GM12878 (cell line): ENCODE measurements at regions not wholly inside any gene's neighbourhood (a gene's known extent, or its start where the extent isn't known, plus 50 kb on each side); places are given as distances from the start of the nearest gene placed in this dataset.
A peak's percentile ranks its signal among the peaks of the same experiment; 100 is the strongest.

Source experiments
- ATAC-seq: fragments of 200-7000 bp; cut with Tn5 transposase; 3 replicates; pipeline ENCODE4 v1.9.1; 2020; ENCODE audit warnings: mild to moderate bottlenecking, moderate library complexity
- BruUV-seq: library from RNA; stranded (reverse); fragments of 400-500 nt; replicated peaks from 2 replicates; lab custom pipeline; 2021; lab: Mats Ljungman, UMichigan
- CTCF ChIA-PET: fragments of 300-600 bp; sonication (Branson Sonifier 250); formaldehyde crosslinking; extraction: SDS; loops from one replicate; lab custom pipeline; 2021; ENCODE audit warnings: inconsistent platforms; lab: Yijun Ruan, JAX
- POLR2A ChIA-PET: fragments of 350-600 bp; formaldehyde crosslinking; extraction: SDS; loops from one replicate; lab custom pipeline; 2021; ENCODE audit warnings: inconsistent platforms; lab: Charles Lee
- RAD21 ChIA-PET: fragments of 300-600 bp; sonication (Branson Sonifier 250); formaldehyde crosslinking; loops from one replicate; lab custom pipeline; 2023; ENCODE audit warnings: antibody characterized with exemption; ENCODE audit not compliant: unreplicated experiment; lab: Charles Lee
- SMC1A ChIA-PET: fragments of 300-600 bp; sonication (Branson Sonifier 250); formaldehyde crosslinking; loops from one replicate; lab custom pipeline; 2023; ENCODE audit not compliant: unreplicated experiment, uncharacterized antibody; lab: Charles Lee
- DNase-seq: peaks from one replicate; pipeline ENCODE4 v3.0.0-alpha.2; 2011; ENCODE audit warnings: low read depth, low spot score
- FAIRE-seq: peaks from 3 replicates; lab custom pipeline; 2011; peaks lifted over from hg19 to GRCh38; lab: Jason Lieb, UNC
- H2AFZ ChIP-seq: 2 replicates; pipeline ENCODE4 v1.6.0; 2011; ENCODE audit warnings: low read depth, low read length, control low read depth; ENCODE audit not compliant: control insufficient read depth
- H3K27ac ChIP-seq: 2 replicates; pipeline ENCODE4 v1.5.1; 2011; ENCODE audit warnings: control low read depth; ENCODE audit not compliant: control insufficient read depth, insufficient read depth
- H3K27me3 ChIP-seq, 2 experiments: replicated peaks in 1 of 2; 2 replicates each; pipeline versions ENCODE4 v1.6.0 to v1.6.1; 2011; ENCODE audit warnings: low read length in 1 of 2; ENCODE audit not compliant: control insufficient read depth in 2 of 2, insufficient read depth in 2 of 2
- H3K36me3 ChIP-seq, 2 experiments: 2 replicates each; pipeline ENCODE4 v1.5.1; 2011; ENCODE audit warnings: low read length in 1 of 2; ENCODE audit not compliant: control insufficient read depth in 2 of 2, insufficient read depth in 2 of 2
- H3K4me1 ChIP-seq: 2 replicates; pipeline ENCODE4 v1.6.1; 2011; ENCODE audit warnings: mild to moderate bottlenecking, low read length, moderate library complexity, mixed read lengths; ENCODE audit not compliant: control insufficient read depth, insufficient read depth
- H3K4me2 ChIP-seq: 2 replicates; pipeline ENCODE4 v1.6.0; 2011; ENCODE audit warnings: control low read depth; ENCODE audit not compliant: control insufficient read depth, insufficient read depth
- H3K4me3 ChIP-seq: fragments of 200-600 bp; sonication (generic); 2 replicates; pipeline ENCODE4 v1.5.1; 2016
- H3K79me2 ChIP-seq: 2 replicates; pipeline ENCODE4 v1.6.0; 2011; ENCODE audit warnings: low read length; ENCODE audit not compliant: control insufficient read depth, insufficient read depth
- H3K9ac ChIP-seq: 2 replicates; pipeline ENCODE4 v1.8.0; 2011; ENCODE audit warnings: low read length, control low read depth, mixed read lengths; ENCODE audit not compliant: control insufficient read depth, insufficient read depth
- H3K9me3 ChIP-seq: replicated peaks from 3 replicates; pipeline ENCODE4 v1.5.1; 2011; ENCODE audit warnings: mild to moderate bottlenecking, low read length; ENCODE audit not compliant: control insufficient read depth, insufficient read depth
- H4K20me1 ChIP-seq: 2 replicates; pipeline ENCODE4 v1.6.0; 2011; ENCODE audit not compliant: control insufficient read depth, insufficient read depth
- ATF7 ChIP-seq: fragments of 450-650 bp; IDR thresholded peaks from 2 replicates; pipeline ENCODE4 v1.6.1; 2016; ENCODE audit warnings: low read depth, mild to moderate bottlenecking
- SMARCA5 ChIP-seq: fragments of 450-650 bp; IDR thresholded peaks from 2 replicates; pipeline ENCODE4 v1.6.1; 2017; ENCODE audit warnings: mild to moderate bottlenecking
- SRF ChIP-seq, 2 experiments: IDR thresholded peaks; 2 replicates each; pipeline ENCODE4 v1.6.1; 2011; ENCODE audit warnings: low read depth in 2 of 2, low read length in 2 of 2, mild to moderate bottlenecking in 1 of 2, moderate library complexity in 1 of 2
- SUZ12 ChIP-seq: fragments of 200-600 bp; sonication (generic); IDR thresholded peaks from one replicate; pipeline ENCODE4 v1.6.1; 2018; ENCODE audit warnings: antibody characterized with exemption, mild to moderate bottlenecking; ENCODE audit not compliant: unreplicated experiment
- ZNF384 ChIP-seq: IDR thresholded peaks from 2 replicates; pipeline ENCODE4 v1.6.1; 2012; ENCODE audit warnings: low read depth, mild to moderate bottlenecking, low read length, improper control_type of control experiment, borderline replicate concordance
- WGBS: methylation state at CpG from one replicate; pipeline ENCODE4 v1.1.6; 2016; ENCODE audit warnings: low lambda C conversion rate; ENCODE audit not compliant: insufficient replicate concordance, insufficient coverage; ENCODE audit errors: missing lambda C conversion rate; 5-methylcytosine and 5-hydroxymethylcytosine counted together
- in situ Hi-C: fragments of 300-500 bp; cut with MboI; formaldehyde crosslinking; loops from 9 replicates; pipeline ENCODE4 v1.14.3; 2018; ENCODE audit warnings: mixed read lengths
- intact Hi-C: fragments of 100-400 bp; cut with micrococcal nuclease; formaldehyde crosslinking; loops from one replicate; pipeline ENCODE4 v1.14.2; 2022; ENCODE audit not compliant: unreplicated experiment
- TF ChIP-seq, protein P1 (sequence below): fragments of 450-650 bp; IDR thresholded peaks from 2 replicates; pipeline ENCODE4 v1.6.1; 2017; ENCODE audit warnings: mild to moderate bottlenecking
- TF ChIP-seq, protein P2 (sequence below): IDR thresholded peaks from 2 replicates; pipeline ENCODE4 v1.6.1; 2011; ENCODE audit warnings: mild to moderate bottlenecking, low read depth, low read length, moderate library complexity; ENCODE audit not compliant: insufficient replicate concordance
- TF ChIP-seq, protein P3 (sequence below): fragments of 450-650 bp; IDR thresholded peaks from 2 replicates; pipeline ENCODE4 v1.6.1; 2016; ENCODE audit warnings: mild to moderate bottlenecking

DNA sequence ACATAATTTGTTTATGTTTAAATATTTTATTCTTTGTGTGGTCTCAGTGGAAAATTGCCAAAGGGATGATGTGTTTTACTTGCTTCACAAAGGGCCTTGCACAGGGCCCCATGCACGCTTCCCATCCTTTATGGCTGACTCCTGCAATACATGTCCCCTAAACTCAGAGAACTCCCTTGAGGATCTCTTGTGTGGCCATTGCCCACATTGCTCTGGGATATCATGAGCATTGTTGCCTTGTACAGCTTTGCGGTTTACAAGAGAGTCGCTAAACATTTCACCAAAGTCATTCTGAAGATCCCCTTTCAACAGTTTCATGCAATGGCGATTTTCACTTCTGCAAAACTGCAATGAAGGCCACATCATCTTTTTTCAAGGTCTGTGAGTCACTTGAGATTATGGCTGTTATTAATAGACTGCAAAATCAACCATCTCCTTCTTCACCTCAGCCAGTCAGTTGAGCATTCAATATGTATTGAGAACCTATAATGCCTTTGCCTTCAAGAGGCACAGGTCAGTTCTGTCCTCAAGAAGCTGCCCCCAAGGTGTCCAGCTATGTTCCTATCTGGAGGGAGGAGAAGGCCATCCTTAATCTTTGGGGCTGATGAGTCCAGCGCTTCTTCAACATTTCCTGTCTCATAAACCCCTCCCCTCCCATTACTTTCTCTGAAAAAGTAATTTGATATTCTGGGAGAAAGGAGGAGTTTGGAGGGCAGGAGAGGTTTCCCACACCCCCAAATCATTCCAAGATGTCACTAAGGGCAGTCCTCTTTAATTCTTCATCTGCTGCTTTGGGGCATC is 108.1 kb downstream of the CCDC71L start (continued):
- TF ChIP-seq, protein P1, sequence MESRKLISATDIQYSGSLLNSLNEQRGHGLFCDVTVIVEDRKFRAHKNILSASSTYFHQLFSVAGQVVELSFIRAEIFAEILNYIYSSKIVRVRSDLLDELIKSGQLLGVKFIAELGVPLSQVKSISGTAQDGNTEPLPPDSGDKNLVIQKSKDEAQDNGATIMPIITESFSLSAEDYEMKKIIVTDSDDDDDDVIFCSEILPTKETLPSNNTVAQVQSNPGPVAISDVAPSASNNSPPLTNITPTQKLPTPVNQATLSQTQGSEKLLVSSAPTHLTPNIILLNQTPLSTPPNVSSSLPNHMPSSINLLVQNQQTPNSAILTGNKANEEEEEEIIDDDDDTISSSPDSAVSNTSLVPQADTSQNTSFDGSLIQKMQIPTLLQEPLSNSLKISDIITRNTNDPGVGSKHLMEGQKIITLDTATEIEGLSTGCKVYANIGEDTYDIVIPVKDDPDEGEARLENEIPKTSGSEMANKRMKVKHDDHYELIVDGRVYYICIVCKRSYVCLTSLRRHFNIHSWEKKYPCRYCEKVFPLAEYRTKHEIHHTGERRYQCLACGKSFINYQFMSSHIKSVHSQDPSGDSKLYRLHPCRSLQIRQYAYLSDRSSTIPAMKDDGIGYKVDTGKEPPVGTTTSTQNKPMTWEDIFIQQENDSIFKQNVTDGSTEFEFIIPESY: no peak
- TF ChIP-seq SUZ12: no peak

DNA sequence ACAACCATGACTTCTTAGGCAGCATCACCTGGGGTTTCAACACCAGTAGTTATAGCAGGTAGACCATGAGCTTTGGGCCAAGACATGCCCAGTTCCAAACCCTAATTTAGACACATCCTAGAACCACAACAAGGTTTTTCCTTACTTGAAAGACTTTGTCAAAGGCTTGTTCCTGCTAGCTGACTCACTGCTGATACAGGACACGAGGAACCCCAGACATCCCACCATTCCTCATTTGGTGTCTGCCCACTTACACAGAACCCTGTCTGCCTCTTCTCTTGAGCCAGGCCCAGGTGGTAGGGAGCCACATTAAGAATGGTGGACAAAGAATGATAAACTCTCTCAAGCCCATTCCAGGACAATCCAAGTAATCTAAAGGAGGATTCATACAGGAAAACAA is 109.0 kb downstream of the CCDC71L start:
- Histone ChIP-seq H2AFZ (no peak overlapping the region; the same call in 1 of the 2 replicates), H3K9ac (no peak overlapping the region), H3K9me3 (no peaks in the 10 kb centered on the region; the same call in 2 of the 3 replicates), H3K4me2 (0 out of 2 replicates have a peak overlapping the region, but pooled peaks have one; percentile 9), H4K20me1 (no peaks in the 10 kb centered on the region), H3K27me3 (no peaks in the 10 kb centered on the region), H3K4me1 (peaks cover 19% of the 10 kb centered on the region), H3K36me3 (no peaks in the 10 kb centered on the region), H3K79me2 (no peaks in the 10 kb centered on the region), H3K4me3 (no peak overlapping the region), H3K27ac (peak overlapping the region; percentile 61)
- ChIA-PET POLR2A (interaction anchor here (1.0 kb wide), 1 partner anchor 9 kb away, joined by 9 read pairs; no protein-coding TSS in a partner anchor), CTCF (interaction anchor here (0.5 to 4.2 kb wide), 6 partner anchors 8 to 617 kb away, joined by 3 to 40 read pairs (median 7); partner anchors contain the start of gene HBP1), RAD21 (interaction anchor here (0.7 to 5.2 kb wide), 6 partner anchors 8 to 184 kb away, joined by 3 to 30 read pairs (median 4); partner anchors contain the start of gene CCDC71L), SMC1A (interaction anchor here (0.9 to 3.0 kb wide), 9 partner anchors 8 to 184 kb away, joined by 3 to 21 read pairs (median 6); no protein-coding TSS in a partner anchor)
- WGBS: 100% methylated on average over 1 of the region's 1 CpG
- no TSS peak for BruUV-seq
- ATAC-seq (no peak), FAIRE-seq (no peak), DNase-seq (no peak)
- TF ChIP-seq, protein P2, sequence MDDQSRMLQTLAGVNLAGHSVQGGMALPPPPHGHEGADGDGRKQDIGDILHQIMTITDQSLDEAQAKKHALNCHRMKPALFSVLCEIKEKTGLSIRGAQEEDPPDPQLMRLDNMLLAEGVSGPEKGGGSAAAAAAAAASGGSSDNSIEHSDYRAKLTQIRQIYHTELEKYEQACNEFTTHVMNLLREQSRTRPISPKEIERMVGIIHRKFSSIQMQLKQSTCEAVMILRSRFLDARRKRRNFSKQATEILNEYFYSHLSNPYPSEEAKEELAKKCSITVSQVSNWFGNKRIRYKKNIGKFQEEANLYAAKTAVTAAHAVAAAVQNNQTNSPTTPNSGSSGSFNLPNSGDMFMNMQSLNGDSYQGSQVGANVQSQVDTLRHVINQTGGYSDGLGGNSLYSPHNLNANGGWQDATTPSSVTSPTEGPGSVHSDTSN: no peak
- TF ChIP-seq SRF (IDR thresholded peaks at IDR 0.05; ENCODE audit: low read depth in 2 of 2, low read length in 2 of 2) (no peak), ZNF384 (no peak), ATF7 (no peak), SMARCA5 (no peak)
- TF ChIP-seq, protein P3, sequence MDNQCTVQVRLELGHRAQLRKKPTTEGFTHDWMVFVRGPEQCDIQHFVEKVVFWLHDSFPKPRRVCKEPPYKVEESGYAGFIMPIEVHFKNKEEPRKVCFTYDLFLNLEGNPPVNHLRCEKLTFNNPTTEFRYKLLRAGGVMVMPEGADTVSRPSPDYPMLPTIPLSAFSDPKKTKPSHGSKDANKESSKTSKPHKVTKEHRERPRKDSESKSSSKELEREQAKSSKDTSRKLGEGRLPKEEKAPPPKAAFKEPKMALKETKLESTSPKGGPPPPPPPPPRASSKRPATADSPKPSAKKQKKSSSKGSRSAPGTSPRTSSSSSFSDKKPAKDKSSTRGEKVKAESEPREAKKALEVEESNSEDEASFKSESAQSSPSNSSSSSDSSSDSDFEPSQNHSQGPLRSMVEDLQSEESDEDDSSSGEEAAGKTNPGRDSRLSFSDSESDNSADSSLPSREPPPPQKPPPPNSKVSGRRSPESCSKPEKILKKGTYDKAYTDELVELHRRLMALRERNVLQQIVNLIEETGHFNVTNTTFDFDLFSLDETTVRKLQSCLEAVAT: no peak
- intact Hi-C loops (loop anchor here (2.0 to 5.0 kb wide), 2 partner anchors 45 to 59 kb away; no protein-coding TSS in a partner anchor), in situ Hi-C loops (loop anchor here (5.0 kb wide), 1 partner anchor 180 kb away; no protein-coding TSS in a partner anchor)
